ENCODE measurements at regions not wholly inside any gene's neighbourhood (a gene's known extent, or its start where the extent isn't known, plus 50 kb on each side); places are given as distances from the start of the nearest gene placed in this dataset.
"Not testable (repeated sequence)": the region's sequence is repeated elsewhere in the genome, so short reads cannot be mapped to it uniquely, and the experiment has no call there.

DNA sequence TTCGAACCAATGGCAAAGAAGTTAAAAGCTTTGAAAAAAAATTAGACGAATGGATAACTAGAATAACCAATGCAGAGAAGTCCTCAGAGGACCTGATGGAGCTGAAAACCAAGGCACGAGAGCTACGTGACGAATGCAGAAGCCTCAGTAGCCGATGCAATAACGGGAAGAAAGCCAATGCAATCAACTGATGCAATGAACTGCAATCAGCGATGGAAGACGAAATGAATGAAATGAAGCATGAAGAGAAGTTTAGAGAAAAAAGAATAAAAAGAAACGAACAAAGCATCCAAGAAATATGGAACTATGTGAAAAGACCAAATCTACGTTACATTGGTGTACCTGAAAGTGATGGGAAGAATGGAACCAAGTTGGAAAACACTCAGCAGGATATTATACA, 52.6 kb upstream of the MRPS30 start:
- DNase-seq: not testable (repeated sequence)

DNA sequence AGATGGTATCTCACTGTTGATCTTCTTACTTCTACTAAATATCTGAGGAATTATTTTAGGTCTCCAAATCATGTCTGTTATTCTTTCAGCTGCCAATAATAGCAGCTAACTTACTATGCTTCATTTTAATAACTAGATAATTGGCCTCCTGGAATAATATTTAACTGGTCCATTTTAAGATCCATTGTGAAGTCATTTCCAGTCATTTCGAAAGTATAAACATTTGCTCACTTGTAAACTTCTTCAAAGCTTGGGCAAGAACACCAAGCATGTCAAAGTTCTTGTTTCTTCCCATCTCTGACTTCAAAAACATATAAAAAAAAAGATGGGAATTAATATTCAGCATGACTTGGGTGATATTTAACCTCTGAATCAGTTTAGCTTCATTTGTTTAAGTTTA, 61.4 kb upstream of the MRPS30 start:
- no peak for DNase-seq

DNA sequence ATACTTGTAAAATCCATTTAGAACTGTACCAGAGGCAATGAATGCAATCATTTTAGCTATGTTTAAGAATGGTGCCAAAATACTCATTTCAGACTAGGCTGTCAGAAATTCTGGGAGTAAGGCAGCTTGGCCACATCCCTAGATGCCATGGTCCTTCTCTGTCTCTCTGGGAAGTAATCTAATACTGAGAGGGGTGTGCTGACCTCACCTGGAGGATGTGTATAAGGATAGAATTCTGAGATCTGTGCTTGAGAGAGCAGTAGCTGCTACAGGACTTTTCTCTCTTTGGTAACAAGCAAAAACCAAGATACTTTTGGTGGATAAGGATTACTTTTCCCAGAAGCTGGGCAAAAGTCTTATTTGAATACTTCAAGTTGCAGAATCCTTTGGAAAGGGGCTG, 68.1 kb upstream of the MRPS30 start:
- no peak for DNase-seq

DNA sequence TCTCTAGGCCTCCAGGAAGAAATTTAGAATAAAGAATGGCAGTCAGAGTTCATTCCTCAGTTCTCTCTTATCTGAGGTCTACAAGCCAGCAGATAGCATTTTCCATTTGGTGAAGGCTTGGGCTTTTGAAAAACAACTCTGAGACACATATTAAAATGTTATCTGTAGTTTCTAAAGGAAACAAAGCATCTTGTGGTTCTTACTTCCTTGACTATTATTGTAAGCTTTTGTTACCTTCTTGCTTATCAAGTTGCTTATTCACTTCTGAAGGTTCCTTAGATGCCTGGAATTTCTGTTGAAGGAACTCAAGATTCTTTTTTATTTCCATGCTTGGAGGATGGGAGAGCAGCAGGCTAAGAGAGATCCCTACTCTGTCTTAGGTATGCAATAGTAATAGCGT, 79.2 kb upstream of the MRPS30 start:
- no peak for DNase-seq

DNA sequence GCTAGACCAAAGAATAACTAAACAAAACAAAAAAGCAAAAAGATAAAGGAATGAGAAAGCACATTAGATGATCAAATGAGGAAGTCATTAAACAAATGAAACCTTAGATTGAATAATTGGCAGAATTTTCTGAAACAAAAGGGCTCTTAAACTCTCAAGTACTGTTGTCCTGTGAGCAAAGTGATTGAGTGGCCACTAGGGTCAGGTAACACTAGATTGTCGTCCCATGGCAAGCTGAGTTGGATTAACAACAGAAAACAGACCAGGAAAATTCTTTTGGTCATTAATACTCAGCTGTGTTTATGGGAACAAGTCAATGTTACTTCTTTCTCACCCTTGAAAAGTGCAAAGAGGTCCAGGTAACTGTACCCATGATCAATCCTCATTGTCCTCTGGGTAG, 81.6 kb upstream of the MRPS30 start:
- no peak for DNase-seq

DNA sequence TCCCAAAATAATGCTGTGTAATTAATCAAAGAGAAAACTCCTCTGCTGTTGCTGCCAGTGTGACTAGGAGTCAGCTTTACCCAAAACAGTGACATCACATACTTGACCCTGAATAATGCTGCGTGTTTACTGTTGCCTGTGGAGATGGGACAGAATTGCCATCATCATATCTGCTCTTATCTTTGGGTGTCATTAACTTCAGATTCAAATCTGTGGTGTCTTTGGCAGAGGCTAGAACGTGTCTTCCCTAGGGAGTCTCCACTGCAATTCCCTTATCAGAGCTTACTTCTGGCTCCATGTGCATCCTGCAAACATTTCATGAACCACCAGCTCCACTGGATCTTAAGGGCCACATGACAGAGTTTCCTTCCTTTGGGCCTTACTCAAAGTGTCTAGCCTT, 88.9 kb upstream of the MRPS30 start:
- DNase-seq: no peak

DNA sequence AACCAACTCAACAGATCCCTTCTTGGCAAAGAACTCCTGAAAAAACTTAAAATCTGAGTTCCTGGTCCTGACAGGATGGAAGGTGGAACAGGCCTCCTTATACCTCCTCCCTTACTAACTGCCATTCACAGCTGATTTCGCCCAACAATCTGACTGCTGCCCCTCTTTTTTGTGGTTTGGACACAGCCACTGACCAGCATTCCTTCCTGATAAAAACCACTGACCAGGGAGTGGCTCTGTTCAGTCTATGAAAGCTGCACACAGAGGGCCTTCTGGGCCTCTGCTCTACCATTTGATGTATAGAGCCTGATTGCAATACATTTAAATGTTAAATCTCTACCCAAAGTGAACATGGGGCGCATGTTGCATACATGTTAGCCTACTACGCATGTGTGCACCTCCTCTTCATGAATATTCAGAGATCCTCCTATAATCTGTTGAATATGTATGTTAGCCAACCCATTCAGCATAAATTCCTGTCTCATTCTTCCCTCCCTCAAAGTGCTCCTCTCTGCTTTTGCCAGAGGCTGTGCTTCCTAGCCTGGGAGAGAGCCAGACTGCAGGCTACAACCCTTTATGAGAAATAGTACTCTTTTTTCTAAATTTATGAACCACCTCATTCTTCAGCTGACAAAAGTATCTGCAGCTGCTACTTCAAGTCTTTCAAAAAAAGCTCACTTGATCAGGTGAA, 93.7 kb upstream of the MRPS30 start:
- DNase-seq: no peak

DNA sequence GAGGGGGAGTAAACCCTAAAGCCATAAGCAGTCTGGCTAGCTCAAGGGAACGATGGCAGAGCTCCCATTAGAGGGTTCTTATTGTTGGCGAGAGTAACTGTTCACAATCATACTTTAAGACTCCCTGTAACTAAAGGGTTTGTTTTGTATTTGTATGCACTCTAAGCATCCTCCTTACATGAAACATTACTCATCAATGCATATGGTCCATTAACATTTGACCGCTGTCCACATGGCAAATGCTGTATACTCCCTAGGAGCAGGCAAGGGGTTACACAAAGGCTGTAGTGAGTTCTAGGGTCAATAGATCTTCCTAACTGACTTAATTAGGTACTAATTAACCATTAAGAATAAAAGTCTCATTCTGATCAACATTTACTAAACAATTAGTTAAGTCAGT, 95.3 kb upstream of the MRPS30 start:
- no peak for DNase-seq

DNA sequence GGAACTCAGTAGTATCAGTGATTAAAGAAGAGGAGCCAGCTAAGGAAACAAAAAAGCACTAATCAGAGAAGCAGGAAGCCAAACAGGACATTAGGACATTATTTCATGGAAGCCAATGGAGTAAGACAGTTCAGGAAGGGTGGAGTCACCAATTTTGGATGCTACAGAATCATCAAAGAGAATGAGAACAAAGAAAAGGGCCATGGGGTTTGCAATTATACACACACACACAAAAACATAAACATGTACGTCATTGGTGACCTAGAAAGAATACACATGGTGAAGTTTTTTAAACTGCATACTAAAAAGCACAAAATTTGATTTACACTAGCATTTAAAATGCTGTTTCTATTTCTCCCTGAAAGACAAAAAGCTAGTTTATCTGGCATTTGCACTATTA, 96.8 kb upstream of the MRPS30 start:
- no peak for DNase-seq

DNA sequence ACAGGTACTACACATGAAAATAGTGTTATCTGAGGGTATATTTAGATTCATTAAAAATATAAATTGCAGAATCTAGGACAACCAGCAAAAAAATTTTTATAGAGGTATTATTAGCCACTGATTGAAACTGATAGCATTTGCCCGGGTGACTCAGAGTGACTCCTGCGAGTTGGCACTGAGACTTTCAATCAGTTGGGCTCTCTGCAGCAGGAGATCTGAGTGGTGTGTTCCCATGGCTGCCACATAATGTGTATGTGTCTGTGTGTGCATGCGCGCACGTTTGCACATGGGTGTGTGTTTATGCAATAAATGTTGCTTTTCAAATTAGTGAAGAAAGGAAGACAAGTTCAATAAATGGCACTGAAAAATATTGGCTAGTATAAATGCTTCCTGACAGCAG, 100.1 kb upstream of the MRPS30 start:
- DNase-seq: no peak

DNA sequence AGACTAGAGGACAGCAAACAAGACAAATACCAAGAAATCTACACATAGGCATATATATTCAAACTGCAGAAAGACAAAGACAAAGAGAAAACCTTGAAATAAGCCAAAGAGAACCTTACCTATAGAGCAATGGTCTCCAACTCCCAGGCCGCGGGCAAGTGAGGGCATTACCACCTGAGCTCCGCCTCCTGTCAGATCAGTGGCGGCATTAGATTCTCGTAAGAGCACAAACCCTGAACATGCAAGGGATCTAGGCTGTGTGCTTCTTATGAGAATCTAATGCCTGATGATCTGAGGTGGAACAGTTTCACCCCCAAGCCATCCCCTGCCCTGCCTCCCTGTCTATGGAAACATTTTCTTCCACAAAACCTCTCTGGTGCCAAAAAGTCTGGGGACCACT, 101.0 kb upstream of the MRPS30 start:
- DNase-seq: no peak

DNA sequence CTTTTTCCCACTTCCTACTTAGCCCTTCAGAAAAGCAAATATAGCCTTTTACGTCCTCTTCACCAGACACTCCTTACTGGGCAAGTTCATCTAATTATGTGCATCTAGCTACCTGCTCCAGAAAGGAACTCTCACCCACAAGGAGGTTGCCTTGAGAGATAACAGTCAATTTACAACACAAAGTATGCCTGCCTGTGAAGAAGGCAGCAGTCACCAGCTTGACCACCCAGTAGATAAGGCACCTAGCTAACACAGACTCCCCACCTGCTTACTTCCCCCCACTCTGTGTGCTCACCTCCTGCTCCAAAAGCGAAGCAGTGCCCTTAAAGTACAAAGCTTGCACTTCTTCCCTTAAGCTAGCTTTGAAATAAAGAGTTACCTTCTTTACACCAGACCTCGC, 111.7 kb upstream of the MRPS30 start:
- no peak for DNase-seq

DNA sequence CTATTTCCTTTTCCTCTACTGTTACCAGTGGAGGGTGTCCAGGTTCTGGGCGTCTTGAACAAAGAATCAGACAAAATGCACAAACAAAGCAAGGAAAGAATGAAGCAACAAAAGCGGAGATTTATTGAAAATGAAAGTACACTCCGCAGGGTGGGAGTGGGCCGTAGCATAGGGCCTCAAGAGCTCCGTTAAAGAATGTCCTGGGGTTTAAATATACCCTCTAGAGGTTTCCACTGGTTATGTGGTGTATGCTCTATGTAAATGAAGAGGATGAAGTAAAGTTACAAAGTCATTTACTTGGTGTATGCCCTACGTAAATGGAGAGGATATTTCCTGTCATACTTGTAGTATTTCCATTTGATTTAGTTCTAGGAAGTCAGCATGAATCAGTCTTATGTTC, 113.5 kb upstream of the MRPS30 start:
- DNase-seq: no peak

DNA sequence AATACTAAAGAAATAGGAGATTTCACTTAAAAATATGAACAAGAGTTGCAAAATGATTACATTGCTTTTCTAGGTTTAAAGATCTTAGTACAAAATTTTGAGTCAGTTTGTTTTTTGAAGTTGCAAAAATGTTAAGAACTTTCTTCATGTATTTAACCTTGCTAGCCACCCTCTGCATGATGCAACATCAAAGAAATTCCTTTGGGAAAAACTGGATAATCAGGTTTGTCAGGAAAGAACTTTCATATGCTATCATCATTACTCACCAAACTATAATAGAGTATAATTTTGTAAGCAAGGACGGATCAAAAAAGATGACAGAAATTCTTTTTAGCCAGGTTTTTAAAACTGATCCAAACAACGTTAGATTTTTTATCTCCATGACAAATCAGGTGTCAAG, 116.9 kb upstream of the MRPS30 start:
- DNase-seq: no peak

DNA sequence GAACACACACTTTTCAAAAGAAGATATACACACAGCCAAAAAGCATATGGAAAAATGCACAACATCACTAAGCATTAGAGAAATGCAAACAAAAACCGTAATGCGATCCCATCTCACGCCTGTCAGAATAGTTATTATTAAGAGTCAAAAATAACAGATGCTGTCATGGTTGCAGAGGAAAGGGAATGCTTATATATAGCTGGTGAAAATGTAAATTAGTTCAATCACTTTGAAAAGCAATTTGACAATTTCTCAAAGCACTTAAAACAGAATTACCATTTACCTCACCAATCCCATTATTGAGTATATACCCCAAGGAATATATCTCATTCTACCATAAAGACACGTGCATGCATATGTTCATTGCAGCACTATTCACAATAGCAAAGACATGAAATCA, 126.8 kb upstream of the MRPS30 start:
- no peak for DNase-seq

DNA sequence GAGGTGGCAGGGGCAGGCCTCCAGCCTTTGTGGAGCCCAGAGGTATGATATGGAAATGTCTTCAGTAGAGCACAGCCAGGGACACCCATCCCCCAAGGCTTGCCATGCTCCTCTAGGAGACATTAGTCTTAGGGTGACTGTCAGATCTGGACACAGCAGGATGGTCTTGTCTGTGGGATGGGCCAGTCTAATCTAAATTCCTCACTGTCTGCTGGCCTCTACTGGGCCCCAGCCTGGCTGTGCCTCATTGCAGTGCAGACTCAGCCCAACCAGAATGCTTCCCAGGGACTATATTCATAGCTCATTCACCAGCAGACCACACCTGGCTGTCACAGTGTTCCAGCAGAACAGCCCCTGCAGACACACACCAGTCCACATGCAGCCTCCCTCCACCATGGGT, 129.5 kb upstream of the MRPS30 start:
- DNase-seq: no peak

DNA sequence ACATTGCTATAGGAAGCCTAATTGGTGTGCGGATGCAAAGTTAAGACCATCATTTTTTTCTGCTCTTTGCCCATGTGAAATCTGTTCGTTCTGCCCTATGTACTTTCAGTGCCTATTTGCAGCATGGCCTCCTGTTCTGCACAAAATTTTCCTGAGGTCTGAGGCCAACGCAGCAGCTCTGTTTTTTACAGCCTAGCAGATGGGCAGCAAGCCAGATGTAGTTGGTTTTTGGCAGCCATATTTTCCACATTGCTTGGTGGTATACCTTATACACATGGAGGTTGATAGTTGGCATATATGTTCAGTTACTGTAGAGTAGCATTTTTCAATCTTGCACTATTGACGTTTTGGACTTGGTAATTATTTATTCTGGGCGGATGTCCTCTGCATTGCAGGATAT, 133.5 kb upstream of the MRPS30 start:
- DNase-seq: no peak

DNA sequence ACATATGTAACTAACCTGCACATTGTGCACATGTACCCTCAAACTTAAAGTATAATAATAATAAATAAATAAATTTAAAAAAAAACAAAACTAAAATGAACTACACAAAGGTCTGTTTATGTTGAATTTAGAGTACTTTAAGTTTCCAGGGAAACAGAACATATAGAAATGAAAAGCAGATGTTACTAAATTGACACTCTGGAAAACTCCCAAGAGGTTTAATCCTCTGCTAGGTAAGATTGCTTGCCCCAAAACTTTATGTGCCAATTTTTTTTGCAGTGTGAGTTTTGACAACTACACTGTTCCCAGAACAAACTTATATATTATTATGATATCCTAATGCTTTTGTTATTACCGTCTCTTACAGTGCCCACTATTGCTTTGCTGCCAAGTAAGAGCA, 134.3 kb upstream of the MRPS30 start:
- peak; percentile 31 for DNase-seq

DNA sequence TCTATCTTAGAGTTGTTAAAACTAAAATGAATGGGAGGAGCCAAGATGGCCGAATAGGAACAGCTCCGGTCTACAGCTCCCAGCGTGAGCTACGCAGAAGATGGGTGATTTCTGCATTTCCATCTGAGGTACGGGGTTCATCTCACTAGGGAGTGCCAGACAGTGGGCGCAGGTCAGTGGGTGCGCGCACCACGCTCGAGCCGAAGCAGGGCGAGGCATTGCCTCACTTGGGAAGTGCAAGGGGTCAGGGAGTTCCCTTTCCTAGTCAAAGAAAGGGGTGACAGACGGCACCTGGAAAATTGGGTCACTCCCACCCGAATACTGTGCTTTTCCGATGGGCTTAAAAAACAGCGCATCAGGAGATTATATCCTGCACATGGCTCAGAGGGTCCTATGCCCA, 140.3 kb upstream of the MRPS30 start:
- not testable (repeated sequence) for DNase-seq

DNA sequence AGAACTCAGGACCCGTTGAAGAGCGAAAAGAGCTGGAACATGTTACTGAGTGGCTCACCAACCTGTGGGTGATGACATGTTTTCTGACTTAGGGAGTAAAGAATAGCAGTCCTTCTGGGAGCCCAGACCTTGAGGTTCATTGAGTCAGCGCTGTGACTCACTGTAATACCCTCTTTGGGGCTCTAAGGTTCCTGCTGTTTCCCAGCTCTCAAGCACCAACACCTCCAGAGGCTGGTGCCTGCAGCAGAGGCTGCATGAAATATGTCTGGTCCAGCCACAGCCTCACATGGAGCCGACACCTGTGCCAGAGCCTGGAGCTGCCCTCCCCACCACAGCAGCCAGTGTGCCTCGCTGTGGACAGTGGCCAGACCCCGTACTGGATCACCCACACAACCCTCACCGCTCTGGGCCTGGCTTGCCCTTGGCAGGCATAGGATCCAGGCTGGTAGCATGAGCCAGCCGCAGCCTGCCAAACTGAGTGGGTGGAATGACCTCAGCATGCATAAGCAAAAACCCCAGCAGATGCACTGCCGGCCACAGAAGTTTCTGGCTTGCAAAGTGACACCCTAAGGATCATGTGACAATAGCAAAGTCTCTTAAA, 143.5 kb upstream of the MRPS30 start:
- no peak for DNase-seq

DNA sequence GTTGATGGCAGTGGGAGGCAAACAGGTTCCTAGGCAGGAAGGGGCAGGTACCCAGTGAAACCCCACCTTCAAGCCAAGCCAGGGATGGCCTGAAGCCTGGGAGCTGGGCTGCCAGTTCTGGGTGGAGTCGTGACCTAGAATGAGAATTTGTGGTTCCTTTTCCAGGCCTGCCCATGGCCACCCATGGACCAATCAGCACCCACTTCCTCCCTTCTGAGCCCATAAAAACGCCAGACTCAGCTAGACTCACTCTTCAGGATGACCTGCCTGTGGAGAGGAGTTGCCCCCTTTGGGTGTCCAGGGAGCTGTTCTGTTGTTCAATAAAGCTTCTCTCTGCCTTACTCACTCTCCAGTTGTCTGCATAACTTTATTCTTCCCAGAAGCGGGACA, 144.0 kb upstream of the MRPS30 start:
- no peak for DNase-seq

DNA sequence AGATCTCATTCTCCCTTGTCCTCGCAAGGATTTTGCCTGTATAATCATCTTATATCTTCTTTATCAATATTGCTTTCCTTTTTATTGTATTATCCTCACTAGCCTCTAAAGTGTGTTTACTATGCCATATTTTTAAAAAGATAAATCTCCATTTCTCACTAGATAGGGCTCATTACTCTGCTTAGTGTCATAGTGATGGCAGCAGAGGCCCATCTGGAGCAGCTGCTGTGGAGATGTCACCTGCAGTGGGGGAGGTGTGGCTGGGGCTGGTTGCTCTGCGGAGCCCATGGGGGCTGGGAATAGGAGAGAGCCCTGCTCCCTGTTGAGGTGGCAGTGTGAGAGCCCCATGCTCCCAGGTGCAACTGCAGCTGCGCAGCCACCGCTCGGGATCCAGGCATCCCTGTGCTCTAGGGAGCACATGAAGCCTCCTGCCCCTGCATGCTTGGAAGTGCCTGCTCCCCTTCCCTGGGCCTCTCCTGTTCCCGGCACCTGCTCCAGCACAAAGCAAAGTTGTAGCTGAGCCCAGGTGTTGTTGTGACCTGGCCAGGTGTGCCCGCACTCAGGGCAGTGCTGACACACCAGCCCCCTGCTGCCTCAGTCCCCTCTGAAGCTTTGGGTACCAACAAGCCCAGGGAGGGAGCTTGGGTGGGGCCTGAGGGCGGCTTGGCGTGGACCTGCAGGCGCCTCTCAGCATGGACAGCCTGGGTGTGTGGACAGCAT, 144.6 kb upstream of the MRPS30 start:
- DNase-seq: no peak

DNA sequence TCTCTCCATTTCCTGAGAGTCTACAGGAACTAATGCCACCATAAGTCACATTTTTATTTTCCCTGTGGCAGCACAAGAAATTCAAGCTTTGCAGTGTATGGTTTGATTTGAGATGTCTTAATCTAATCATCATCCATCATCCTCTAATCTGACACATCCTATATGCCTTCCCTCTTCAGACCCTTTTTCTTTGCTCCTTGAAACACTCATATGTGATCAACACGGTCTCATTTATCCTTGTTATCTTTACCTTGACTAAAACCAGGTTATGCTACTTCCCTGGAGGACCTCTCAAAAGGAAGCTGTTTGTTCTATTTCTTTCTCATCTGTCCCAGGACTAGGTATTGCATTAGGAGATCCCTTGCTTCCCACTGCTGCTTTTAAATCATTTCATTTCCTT, 146.9 kb upstream of the MRPS30 start:
- no peak for DNase-seq

DNA sequence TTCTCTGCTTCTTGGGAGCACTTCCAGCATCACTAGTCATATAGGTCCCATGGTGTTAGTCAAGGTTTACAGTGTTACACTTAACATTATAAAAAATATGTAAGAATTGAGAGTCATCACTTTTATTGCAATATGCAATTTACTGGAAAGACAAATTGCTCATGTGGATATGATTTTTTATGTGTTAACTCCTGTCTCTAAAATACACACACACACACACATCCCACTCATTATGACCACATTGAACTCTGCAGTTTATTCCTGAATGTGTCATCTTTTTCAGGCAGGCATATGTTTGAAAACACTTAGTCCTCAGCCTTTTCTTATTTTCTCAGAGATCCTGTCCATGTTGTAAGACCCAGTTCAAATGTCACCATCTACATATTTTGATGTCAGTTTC, 148.5 kb upstream of the MRPS30 start:
- no peak for DNase-seq
